ENCODE measurements at regions not wholly inside any gene's neighbourhood (a gene's known extent, or its start where the extent isn't known, plus 50 kb on each side); places are given as distances from the start of the nearest gene placed in this dataset.

DNA sequence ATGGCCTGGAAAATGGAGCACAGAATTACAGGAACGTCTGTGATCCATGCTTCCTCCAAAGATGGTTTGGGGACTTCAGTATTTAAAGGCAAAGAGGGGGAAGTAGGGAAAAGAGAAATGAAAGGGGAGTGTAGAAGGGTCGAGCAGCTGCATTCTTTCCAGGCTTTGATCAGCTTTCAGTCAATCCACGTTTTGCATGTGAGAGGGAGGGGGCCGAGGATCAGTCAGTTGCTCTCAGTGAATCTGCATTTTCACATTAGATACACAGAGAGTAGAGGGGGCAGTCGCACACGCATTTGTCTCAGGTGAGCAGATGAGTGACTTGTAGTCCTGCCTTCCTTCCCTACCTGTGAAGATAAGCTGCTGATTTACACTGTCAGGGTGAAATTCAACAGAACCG, 78.8 kb downstream of the FOXF2 start:
- TF ChIP-seq, protein P1, sequence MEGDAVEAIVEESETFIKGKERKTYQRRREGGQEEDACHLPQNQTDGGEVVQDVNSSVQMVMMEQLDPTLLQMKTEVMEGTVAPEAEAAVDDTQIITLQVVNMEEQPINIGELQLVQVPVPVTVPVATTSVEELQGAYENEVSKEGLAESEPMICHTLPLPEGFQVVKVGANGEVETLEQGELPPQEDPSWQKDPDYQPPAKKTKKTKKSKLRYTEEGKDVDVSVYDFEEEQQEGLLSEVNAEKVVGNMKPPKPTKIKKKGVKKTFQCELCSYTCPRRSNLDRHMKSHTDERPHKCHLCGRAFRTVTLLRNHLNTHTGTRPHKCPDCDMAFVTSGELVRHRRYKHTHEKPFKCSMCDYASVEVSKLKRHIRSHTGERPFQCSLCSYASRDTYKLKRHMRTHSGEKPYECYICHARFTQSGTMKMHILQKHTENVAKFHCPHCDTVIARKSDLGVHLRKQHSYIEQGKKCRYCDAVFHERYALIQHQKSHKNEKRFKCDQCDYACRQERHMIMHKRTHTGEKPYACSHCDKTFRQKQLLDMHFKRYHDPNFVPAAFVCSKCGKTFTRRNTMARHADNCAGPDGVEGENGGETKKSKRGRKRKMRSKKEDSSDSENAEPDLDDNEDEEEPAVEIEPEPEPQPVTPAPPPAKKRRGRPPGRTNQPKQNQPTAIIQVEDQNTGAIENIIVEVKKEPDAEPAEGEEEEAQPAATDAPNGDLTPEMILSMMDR (IDR thresholded peaks at IDR 0.05): no peak
- TF ChIP-seq POLR2A (IDR thresholded peaks at IDR 0.05): no peak

Data from adrenal gland (tissue), 5 donors.